NCI-H1092 (cell line): ENCODE measurements at regions not wholly inside any gene's neighbourhood (a gene's known extent, or its start where the extent isn't known, plus 50 kb on each side); places are given as distances from the start of the nearest gene placed in this dataset.

Experiments used
- DNase-seq: peaks from one replicate; lab custom pipeline; 2025; lab: John Stamatoyannopoulos, UW

DNA sequence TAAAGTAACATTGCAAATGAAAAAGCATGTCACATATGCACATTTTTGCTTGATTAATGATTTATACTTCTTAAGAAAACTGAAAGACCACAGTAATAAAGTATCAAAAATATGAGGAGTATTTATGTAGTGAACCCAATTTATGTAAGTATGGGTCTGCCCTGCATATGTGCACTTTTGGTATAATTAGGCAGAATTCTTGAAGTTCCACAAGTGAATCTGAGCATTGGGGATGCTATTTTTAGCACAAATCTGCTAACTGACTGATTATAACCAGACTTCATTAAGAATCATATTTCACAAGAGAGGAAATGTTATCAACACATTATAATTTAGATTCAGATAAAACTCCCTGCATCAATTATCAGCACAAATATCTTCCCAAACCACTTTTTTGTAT lies 407.1 kb upstream of the LRRC4C start:
- no peak for DNase-seq

DNA sequence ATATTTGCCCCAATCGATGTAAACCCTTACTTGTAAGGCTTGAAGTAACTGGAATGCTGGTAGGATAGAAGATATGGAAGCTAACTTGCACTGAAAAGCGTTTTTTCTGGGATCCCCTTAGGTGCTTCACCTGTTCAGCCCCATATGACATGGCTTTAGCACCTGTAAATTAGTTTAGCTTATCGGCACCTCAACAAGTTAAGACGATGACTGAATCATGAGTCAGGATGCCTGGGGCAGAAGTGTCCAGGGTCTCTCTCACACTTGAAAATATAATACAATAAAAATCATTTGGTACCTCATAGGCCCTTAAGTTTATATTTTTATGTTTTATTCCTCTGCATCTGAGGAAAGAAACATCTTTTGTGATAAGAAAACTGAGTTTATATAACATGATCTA lies 409.2 kb upstream of the LRRC4C start:
- DNase-seq = no peak

- DNase-seq = no peak
Observed at GRCh38 chr11:41872426-41872825, 413.0 kb upstream of the LRRC4C start.

GRCh38 chr11:41872870-41873269 lies 413.4 kb upstream of the LRRC4C start:
- DNase-seq = no peak

GRCh38 chr11:41878095-41878494 lies 418.6 kb upstream of the LRRC4C start:
- DNase-seq = no peak

GRCh38 chr11:41879214-41879613 lies 419.8 kb upstream of the LRRC4C start:
- no peak for DNase-seq

- no peak for DNase-seq
Observed at GRCh38 chr11:41895081-41895480, 435.6 kb upstream of the LRRC4C start.

DNA sequence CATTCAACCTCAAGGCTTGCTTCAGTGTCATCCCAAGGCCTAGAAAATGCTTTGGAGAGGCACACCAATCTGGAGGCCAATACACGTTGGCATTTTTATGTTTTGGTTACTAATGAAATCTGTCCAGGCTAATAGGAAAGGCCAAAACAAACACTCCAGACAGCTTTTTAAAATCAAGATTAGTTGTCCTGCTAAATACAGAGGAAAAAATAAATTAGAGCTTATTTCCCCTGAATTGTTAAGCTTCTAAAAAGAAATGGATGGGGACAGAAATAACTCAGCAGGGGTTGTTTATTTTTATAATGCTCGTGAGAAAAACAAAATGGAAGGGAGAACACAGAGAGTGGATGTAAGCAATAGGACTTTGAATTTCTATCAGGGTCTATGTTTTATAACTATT lies 438.5 kb upstream of the LRRC4C start:
- no peak for DNase-seq

- no peak for DNase-seq
Observed at GRCh38 chr11:41917900-41918299, 458.4 kb upstream of the LRRC4C start.

DNA sequence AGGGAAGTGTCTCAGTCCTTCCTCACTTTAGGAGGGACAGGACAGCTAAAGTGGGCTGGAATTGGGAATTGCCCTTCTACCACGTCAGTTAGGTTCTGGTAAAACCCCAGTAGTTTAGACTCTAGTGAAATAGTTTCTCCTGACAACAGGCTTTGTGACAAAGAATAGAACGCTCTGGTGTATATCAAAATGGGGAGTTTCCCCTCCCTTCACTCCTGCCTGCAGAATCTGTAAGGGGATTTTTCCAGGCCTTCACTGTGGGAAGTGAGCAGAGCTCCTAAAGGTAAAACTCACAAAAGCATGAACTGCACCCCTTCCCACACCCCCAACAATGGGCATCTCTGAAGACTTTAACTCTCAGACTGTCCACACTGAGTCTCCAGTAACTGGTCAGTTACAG lies 460.9 kb upstream of the LRRC4C start:
- no peak for DNase-seq

DNA sequence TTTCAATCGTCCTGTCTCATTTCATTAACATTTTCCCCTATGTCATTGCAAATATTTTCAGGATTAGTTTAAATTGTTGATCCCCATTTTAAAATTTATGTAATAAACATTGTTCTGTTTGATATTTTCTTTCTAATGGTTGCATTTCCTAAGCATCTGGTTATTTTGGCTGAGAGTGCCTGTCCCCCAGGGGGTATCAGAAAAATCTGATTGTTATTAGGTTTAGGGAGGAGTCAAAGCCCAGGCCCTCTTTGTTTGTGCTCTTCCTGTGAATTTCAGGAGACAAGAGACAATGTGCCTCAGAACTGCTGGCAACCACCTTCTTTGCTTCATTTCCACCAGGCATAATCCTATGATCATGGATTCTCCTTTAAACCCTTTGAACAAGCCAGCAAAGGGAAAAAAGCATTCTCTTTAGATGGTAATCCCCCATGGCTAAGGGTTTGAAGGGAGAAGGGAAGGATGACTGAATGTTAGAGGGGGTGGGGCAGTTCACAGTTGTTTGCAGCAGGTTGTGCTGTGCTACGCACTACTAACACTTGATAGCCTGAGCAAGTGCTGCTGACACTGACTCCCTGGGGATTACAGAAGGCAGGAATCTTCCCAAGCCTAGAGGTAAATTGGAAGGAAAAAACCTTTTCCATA lies 462.4 kb upstream of the LRRC4C start:
- no peak for DNase-seq

- DNase-seq = no peak
Observed at GRCh38 chr11:41926339-41926738, 466.9 kb upstream of the LRRC4C start.

DNA sequence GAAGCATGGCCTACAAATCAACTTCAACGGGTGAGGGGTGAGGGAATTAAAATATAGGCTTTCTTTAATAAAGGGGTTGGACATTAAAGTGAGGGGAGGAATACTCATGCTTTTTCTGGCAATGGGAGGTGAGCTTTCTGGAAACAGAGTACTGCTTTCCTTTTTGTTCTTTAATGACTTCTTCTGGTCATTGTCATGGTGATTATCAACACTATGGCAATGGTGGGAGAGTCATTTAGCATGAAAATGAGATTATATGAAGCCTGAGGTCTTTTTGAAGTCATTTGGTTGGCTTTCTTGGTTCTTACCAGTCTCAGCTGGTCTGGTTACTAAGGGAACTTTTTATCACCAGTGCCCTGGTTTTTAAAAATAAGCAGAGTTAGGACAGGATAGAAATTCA lies 475.8 kb upstream of the LRRC4C start:
- DNase-seq = no peak

DNA sequence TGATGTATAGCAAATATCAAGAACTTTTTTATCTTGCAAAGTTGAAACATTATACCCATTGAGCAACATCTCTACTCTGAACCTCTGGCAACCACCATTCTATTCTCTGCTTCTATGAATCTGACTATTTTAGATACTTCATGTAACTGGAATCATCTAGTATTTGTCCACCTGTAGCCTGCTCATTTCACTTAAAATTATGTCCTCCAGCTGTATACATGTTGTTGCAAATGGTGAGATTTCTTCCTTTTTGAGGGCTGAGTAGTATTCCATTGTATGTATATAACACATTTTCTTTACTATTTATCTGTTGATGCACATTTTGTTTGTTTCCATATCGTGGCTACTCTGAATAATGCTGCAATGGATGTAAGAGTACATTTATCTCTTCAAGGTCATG lies 476.3 kb upstream of the LRRC4C start:
- DNase-seq = no peak

DNA sequence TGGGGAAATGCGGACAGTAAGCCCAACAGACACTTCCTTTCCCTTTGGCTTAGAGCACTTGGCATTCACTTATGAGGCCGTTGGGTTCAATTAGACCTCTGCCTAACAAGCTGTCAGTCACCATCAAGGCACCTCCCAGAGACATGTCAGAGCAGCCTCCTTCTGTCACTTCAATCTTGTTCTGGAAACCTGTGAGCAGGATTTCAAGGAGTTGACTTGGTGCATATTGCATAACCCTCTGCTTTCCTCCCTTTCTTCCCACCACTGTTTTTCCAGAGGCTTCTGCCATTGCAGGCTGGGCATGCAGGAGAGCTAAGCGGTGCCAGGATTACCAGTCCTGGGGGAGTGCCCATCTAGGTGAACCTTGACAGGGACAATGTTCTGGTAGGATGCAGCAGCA lies 484.2 kb upstream of the LRRC4C start:
- no peak for DNase-seq

- no peak for DNase-seq
Observed at GRCh38 chr11:41947392-41947791, 487.9 kb upstream of the LRRC4C start.

- no peak for DNase-seq
Observed at GRCh38 chr11:41950470-41951143, 491.2 kb upstream of the LRRC4C start.

GRCh38 chr11:41954034-41954433 lies 494.6 kb upstream of the LRRC4C start:
- no peak for DNase-seq

- DNase-seq = no peak
Observed at GRCh38 chr11:41955066-41955465, 495.6 kb upstream of the LRRC4C start.

DNA sequence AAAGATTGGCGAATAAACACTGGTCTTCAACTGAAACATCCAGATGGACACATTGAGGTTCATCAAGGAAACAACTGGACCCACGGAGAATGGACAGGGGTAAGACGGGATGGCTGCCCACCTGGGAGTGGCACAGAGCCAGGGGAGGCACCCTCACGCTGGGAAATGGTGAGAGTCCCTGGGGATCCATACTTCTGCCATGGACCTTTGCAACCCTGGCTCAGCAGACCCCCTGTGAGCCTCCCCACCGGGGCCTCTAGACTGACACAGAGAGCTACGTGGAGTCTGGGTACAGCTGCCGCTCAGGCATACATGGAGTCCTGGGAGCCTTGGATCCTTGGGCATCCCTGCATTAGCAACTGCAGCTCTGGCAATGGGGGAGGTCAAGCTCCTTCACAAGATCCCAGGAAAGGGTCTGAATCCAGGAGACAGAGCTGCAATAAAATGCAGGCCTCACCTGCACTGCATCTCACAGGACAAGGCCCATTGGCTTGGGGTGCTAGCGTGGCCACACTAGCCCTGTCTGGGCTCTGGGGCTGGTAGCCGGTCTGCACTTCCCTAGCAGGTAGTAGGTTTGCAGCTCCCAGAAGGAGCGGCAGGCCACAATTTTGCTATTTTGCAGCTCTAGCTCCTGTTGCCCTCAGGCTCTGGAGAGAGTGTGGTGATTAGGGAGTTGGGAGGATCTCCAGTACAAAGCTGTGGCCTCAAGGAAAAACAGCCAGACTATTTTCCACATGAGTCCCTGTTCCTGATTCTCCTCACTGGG lies 496.4 kb upstream of the LRRC4C start:
- DNase-seq = no peak

- DNase-seq = no peak
Observed at GRCh38 chr11:41963406-41963805, 504.0 kb upstream of the LRRC4C start.

GRCh38 chr11:41970681-41971080 lies 511.2 kb upstream of the LRRC4C start:
- DNase-seq = no peak

GRCh38 chr11:41971592-41971991 lies 512.1 kb upstream of the LRRC4C start:
- DNase-seq = no peak
